ENCODE measurements at regions not wholly inside any gene's neighbourhood (a gene's known extent, or its start where the extent isn't known, plus 50 kb on each side); places are given as distances from the start of the nearest gene placed in this dataset.
"Not testable (repeated sequence)": the region's sequence is repeated elsewhere in the genome, so short reads cannot be mapped to it uniquely, and the experiment has no call there.

DNA sequence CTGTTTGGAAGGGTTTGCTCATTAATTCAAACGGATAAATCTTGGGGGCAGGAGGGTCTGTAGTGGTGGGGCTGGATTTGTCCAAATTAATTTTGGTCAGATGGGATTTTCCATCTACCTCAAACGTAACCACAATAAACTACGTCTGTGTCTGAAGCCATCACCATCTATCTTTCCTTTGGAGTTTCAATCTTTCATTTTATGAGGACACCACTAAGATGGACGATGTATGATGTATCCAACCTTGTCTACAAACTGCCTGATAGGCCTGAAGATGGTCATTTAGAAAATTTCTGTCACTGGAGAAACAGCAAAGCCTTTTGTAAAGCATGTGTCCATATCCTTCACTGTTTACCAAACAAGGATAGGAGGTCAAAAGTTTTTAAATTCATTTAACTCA is 138.6 kb upstream of the MARCKS start:
- no peak for DNase-seq (ENCODE audit: low spot score)
- no peak overlapping the region for H3K27ac ChIP-seq
- no peak overlapping the region for H3K4me3 ChIP-seq
- TF ChIP-seq CTCF (IDR thresholded peaks at IDR 0.05) = no peak

- DNase-seq (ENCODE audit: low spot score) = no peak
- Histone ChIP-seq H3K27ac (no peak overlapping the region), H3K4me3 (no peak overlapping the region)
- no peak for TF ChIP-seq CTCF (IDR thresholded peaks at IDR 0.05)
Observed at GRCh38 chr6:113719064-113719463, 138.1 kb upstream of the MARCKS start.

- no peak for DNase-seq (ENCODE audit: low spot score)
- Histone ChIP-seq H3K4me3 (no peak overlapping the region), H3K27ac (no peak overlapping the region)
- no peak for TF ChIP-seq CTCF (IDR thresholded peaks at IDR 0.05)
Observed at GRCh38 chr6:113719545-113719944, 137.6 kb upstream of the MARCKS start.

DNA sequence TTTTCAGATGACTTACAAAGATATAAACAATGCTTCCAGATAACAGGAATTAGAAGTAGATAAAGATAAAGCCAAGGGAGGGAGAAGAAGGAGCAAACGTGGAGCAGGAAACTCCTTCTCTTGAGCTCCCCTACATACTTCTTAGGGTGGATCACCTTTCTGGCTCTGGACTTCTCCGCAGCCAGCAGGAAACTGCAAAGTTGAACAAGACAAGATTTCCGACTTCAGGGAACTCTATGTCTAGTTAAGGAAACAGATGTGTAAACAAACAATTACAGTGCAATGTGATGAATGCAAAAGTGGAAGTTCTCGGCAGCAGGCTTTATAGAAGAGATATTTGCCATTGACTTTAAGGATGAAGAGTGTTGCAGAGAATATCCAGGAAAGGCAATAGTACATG is 134.0 kb upstream of the MARCKS start:
- H3K27ac ChIP-seq = no peak overlapping the region
- no peak for DNase-seq (ENCODE audit: low spot score)
- H3K4me3 ChIP-seq = no peak overlapping the region
- TF ChIP-seq CTCF (IDR thresholded peaks at IDR 0.05) = no peak

DNA sequence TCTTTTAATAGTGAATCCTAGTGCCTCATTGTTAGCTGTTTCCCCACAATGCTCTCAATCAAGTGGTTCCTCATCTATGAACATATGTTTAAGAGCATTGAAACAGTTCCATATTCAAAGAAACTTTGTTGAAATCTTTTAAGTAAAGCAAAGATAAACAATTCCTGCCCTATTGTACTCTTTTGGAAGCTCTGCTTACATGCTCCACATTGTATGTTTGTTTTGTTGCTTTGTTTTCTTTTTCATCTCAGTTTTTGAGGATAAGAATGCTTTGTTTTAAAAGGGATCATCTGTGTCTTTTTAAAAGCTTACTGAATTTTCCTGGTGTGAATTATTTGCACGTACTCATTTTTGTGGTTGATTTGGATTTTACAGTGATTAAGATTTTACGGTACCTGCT is 132.2 kb upstream of the MARCKS start:
- not testable (repeated sequence) for DNase-seq (ENCODE audit: low spot score); H3K4me3 ChIP-seq; H3K27ac ChIP-seq

DNA sequence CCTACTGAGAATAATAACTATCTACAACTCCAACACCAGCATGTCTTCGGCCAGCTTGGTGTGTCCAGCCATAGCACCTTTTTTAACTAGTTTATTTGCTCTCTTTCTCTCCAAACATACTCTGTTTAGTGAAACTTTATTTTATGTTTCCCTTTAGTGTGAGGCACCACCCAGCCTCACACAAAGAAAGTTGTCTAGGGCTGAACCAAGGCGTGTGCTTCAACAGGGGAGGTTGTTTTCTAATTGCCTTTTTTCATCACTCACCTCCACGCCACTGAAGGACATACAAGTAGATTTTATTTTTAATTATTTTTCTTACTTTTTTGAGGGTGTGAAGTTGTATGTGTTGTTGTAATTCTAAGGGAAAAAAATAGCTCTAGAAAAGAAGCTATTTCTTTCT is 125.6 kb upstream of the MARCKS start:
- Histone ChIP-seq H3K27ac (no peak overlapping the region), H3K4me3 (no peak overlapping the region)
- no peak for TF ChIP-seq CTCF (IDR thresholded peaks at IDR 0.05)
- no peak for DNase-seq (ENCODE audit: low spot score)

DNA sequence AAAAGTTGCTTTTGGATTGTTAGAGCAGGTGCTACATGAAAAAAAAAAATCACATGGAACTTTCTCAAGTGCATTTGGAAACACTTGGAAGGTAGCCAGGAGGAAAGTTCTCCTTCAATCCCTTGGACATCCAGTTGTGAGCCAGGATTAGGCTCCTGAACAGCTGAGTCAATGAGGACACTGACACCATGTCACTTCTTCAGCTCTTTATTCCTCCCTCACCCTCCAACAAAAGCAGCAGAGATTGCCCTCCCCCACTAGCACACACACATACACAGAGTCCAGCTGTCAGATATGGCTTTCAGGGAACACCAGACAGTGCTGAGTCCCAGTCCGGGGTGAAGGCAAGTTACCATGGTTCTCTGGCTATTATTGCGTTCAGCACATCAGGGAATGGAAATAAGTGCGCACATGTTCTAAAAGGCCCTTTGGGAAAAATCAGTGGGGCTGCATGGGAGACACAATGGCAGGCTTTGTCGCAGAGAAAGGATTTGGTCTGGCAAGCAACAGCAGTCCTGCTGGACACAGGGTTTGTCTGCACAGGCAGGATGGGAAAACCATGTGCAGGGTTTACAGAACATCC is 124.7 kb upstream of the MARCKS start:
- Histone ChIP-seq H3K27ac (no peak overlapping the region), H3K4me3 (no peak overlapping the region)
- no peak for TF ChIP-seq CTCF (IDR thresholded peaks at IDR 0.05)
- DNase-seq (ENCODE audit: low spot score) = no peak

GRCh38 chr6:113733381-113733780 is 123.8 kb upstream of the MARCKS start:
- no peak for DNase-seq (ENCODE audit: low spot score)
- Histone ChIP-seq H3K27ac (no peak overlapping the region), H3K4me3 (no peak overlapping the region)
- TF ChIP-seq CTCF (IDR thresholded peaks at IDR 0.05) = no peak
